ENCODE measurements at regions not wholly inside any gene's neighbourhood (a gene's known extent, or its start where the extent isn't known, plus 50 kb on each side); places are given as distances from the start of the nearest gene placed in this dataset.

GRCh38 chr2:21633015-21633414 lies 509.2 kb downstream of the TDRD15 start:
- no peak for DNase-seq (ENCODE audit: low read depth)

GRCh38 chr2:21633466-21633865 lies 509.7 kb downstream of the TDRD15 start:
- DNase-seq (ENCODE audit: low read depth), result no peak

- DNase-seq (ENCODE audit: low read depth), result no peak
Measured at GRCh38 chr2:21633911-21634310, 510.1 kb downstream of the TDRD15 start.

GRCh38 chr2:21640046-21640445 lies 516.3 kb downstream of the TDRD15 start:
- DNase-seq (ENCODE audit: low read depth), result no peak

DNA sequence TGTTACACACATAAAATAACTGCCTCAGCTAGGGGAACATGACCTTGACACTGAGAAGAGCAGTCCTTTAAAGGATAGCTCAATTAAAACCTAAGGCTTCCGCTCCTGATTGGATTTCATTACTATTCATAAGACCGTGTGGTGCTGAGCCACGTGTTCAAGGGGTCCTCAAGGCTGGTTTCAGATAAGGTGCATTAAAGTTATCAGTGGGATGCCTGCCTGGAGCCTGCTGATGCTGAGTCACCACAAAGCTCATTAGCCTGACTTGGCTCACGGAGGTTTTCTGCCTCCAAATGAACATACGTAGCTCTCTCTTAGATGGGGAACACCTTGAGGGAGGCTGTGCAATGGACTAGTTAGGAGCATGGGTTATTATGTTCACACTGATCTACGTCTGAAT lies 518.9 kb downstream of the TDRD15 start:
- no peak for DNase-seq (ENCODE audit: low read depth)

DNA sequence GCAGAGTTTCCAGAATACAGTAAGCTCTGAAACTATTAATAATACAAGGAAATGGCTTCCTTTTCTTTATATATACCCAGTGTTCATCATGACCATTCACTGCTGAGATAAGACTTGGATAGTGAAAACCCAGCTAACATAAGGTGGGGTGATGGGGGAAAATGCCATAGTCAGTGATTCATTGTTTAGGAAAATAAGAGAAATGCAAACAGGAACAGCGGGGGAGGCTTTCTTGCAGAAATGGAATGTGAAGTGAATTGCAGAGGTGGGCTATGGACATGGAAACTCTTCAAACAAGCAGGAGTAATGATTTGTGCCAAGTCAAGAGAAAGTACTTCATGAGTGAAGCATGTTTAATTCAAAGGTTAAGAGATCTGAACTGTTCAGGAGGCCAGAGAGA lies 519.4 kb downstream of the TDRD15 start:
- DNase-seq (ENCODE audit: low read depth), result no peak

DNA sequence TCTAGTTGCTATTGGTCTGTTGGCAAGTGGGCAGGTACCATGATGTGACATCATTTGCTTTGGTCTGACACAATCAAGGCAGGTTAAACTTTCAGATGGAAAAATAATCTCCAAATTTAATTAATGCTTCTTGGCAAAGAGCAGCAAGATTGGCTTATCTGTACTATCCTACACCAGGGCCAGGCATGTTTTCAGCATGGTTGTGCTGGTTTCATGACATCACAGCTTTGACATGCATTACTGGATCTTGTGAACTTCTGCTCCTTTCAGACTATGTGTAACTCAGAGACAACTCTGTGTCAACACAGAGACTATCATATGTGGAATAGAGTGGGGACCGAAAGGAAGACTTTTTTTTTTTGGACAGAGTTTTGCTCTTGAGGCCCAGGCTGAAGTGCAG lies 520.5 kb downstream of the TDRD15 start:
- DNase-seq (ENCODE audit: low read depth), result no peak

GRCh38 chr2:21646345-21646744 lies 522.6 kb downstream of the TDRD15 start:
- DNase-seq (ENCODE audit: low read depth), result no peak

DNA sequence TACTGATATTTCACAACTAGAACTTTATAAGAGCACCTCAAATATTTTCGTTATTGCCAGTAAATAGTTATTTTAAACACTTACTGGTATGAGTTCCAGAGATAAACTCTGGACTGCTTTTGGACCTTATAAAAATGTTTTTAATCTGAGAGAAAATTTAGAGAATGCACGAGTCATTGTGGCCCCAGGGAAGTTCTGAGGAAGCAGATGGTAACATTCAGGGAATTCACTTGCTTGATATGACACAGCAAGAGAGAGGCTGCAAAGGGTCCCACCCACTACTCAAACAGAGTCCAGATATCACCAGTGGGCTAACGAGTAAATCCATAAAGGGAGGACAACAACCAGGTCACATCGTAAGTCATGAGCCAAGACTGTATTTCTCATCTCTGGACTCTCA lies 526.8 kb downstream of the TDRD15 start:
- no peak for DNase-seq (ENCODE audit: low read depth)

GRCh38 chr2:21655136-21655535 lies 531.4 kb downstream of the TDRD15 start:
- DNase-seq (ENCODE audit: low read depth), result no peak

DNA sequence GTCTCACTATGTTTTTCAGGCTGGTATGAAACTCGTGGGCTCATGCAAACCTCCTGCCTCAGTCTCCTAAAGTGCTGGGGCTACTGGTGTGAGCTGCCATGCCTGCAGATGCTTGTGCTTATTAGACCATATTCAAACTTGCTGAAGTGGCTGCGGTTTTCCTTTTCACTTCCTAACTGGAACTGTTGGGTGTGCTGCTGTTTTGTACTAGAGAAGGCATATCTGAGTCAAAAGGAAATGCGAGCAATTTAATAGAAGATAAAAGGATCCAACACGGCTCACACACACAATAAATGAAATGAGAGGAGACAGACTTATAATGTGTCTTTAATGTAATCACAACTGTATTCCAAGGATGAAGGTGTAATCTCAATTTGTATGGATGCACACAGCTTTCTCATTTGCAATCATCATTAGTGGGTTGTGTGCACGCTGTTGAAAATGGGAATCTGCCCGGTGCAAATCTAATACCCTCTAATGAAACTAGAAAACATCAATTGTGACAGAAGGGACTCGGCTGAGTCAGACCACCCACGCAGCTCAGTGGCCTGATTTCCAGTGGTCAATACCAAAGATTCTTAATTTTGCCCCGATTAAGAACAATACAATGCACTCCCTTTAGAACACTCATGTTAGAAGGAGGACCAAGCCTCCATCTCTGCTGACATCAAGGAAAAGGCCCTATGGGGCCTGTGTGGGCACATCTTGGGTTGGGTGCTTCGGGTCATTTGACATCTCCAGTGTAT lies 532.7 kb downstream of the TDRD15 start:
- DNase-seq (ENCODE audit: low read depth), result no peak

- DNase-seq (ENCODE audit: low read depth), result no peak
Measured at GRCh38 chr2:21657445-21657844, 533.7 kb downstream of the TDRD15 start.

DNA sequence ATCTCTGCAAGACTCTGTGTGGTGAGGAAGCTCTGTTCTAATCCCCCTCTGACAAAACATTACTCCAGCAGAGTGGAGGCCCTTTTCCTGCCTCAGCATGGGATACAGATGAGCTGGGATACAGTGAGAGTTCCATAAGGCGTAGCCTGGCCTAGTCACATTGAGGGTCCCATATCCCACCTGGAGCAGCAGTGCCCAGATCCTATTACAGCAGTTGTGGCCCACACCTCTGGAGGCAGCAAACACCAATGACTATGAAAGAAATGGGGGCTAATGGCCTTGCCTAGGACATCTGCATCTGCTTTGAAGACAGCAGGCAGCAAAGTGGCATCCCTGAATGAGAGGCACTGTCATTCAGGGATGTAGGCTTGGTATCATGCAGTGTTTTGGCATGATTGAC lies 534.5 kb downstream of the TDRD15 start:
- no peak for DNase-seq (ENCODE audit: low read depth)

DNA sequence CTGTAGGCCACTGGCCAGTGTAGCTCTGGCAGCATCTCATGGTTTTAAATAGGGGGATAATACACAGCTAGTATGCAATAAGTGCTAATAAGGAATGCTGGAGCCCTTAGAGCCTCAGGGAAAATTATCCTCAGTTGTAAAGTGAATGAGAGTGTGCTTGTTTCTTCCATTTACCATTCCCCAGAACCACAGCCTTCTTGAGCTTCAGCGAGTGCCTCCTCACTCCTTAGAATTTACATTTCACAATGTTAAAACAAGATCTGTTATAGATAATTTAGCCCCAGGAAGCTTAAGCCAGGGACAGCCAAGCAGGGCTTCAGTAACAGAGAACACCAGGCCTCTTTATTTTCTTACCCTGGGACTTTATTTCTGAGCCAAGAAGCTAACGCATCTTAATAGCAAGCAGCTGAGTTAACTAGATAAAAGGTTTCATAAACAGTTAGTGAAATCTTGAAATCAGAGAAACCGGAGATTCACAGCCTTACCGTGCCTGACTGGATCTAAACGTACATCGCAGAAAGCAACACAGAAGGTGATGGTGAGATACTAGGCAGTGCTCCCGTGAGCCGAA lies 535.2 kb downstream of the TDRD15 start:
- DNase-seq (ENCODE audit: low read depth), result no peak

DNA sequence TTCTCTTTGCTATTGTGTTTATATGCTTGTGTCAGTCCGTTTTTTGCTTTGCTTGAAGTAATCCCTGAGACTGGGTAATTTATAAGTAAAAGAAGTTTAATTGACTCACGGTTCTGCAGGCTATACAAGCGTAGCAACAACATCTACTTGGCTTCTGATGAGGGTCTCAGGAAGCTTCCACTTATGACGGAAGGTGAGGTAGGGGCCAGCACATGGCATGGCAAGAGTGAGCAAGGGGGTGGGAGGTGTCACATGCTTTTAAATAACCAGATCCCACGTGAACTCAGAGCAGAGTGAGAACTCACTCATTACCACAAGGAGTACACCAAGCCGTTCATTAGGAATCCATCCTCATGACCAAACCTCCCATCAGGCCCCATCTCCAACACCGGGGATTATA lies 540.3 kb downstream of the TDRD15 start:
- no peak for DNase-seq (ENCODE audit: low read depth)

DNA sequence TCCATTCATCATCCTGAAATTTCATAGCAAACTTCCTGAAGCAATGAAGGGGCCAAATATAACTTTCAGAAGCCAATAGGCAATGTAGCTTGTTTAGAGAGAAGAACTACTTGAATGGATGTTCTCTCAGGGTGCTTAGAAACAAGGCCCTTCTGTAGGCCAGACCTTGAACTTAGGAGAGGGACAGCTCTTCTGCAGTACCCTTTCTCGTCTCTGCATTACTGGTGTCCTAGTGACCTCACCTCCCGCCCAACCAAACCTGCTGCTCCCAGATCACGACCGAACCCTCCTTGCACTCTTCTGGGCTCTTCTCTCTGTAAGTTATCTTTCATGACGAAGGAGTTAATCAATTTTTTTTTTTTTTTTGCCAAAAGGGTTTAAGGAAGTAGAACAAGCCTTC lies 543.9 kb downstream of the TDRD15 start:
- no peak for DNase-seq (ENCODE audit: low read depth)

GRCh38 chr2:21668078-21668710 lies 544.4 kb downstream of the TDRD15 start:
- DNase-seq (ENCODE audit: low read depth), result no peak

GRCh38 chr2:21676041-21676440 lies 552.3 kb downstream of the TDRD15 start:
- no peak for DNase-seq (ENCODE audit: low read depth)

DNA sequence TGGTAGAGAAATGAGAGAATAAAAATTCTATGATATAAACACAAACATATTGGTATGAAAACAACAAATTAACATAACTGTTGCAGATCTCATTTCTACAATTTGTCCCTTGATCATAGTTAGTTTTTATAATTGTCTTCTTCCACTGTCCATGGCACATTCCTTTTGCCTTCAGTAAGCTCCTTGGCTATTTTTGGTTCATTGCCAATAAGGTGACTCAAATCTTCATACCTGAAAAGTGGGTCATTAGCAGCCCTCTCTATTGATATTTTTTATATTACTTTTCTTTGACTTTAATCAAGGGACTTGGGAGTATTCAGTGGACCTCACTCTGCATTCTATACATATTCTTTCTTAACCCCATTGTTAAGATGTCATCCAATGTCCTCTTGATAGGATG lies 552.9 kb downstream of the TDRD15 start:
- DNase-seq (ENCODE audit: low read depth), result no peak

DNA sequence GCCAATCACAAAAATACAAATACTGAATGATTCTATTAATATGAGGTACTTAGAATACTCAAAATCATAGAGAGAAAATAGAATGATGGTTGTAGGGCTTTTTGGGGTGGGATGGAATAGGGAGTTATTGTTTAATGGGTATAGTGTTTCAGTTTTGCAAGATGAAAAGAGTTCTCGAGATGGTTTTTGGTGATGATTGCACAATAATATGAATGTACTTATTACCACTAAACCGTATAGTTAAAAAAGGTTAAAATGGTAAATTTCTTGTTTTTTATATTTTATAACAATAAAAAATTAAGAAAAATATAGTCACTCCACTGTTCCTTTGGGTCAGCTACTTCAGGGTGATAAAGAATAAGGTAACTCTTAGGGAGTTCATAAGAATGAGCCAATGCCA lies 560.1 kb downstream of the TDRD15 start:
- DNase-seq (ENCODE audit: low read depth), result no peak

DNA sequence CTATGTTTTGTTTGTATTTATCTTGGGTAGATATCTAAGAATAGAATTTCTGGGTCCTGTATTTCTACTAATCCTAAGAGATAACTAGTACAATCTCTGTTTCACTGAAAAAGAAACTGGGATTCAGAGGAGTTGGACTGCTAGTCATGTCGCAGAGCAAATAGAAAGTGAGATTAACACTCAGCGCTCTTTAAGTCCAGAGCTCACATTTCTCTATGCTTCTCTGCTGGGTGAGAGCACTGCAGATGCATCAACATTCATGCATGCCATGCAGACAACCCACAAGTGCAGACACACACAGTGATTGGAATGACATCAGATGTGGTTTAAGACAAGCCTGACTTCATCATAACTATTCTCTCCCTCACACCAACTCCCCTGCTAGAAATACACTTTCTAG lies 563.8 kb downstream of the TDRD15 start:
- DNase-seq (ENCODE audit: low read depth), result no peak

GRCh38 chr2:21690005-21690404 lies 566.2 kb downstream of the TDRD15 start:
- DNase-seq (ENCODE audit: low read depth), result no peak

DNA sequence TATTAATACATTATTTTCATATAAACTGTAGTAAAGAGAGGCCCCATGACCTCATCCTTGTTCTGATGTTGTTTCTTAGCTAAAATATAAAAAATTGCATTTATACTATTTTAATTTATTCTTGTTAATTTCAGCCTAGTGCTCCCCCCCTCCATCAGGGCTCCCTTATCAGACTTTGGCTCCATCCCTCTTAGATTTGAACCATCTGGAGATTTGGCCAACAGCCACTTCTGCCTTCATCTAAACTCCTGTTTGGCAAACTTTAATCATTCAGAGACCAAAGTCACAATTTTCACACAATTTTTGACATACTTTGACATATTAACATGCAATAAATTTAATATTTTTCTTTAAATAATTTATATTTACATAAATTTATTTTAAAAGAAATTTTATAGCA lies 569.3 kb downstream of the TDRD15 start:
- no peak for DNase-seq (ENCODE audit: low read depth)
